Muscle of arm (tissue), 1 donor: ENCODE measurements at regions not wholly inside any gene's neighbourhood (a gene's known extent, or its start where the extent isn't known, plus 50 kb on each side); places are given as distances from the start of the nearest gene placed in this dataset.

Source experiments
- DNase-seq: peaks from one replicate; pipeline ENCODE4 v3.0.0-alpha.2; 2013

- DNase-seq, result no peak
Observed at GRCh38 chr2:54392555-54393324, 63.4 kb upstream of the SPTBN1 start.

- no peak for DNase-seq
Observed at GRCh38 chr2:54394392-54394791, 61.7 kb upstream of the SPTBN1 start.

DNA sequence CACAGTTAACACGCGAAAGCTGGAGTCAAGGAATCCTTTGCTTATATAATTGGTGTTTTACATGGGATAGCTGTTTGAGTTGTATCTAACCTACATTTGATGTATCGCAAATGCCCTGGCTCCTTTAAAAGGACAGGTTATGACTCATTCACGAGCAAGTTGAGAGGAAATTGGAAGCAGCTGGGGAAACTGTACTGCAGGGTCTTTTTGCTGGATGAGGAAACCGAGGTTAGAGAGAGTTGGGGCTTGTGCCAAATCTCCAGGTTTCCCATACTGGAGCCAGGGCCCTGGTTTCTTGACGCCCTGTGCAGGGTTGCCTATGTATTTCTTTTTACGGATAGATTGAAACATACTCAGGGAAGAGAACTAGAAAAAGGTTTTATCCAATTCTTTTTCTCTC is 60.0 kb upstream of the SPTBN1 start:
- no peak for DNase-seq

GRCh38 chr2:54396798-54397197 is 59.3 kb upstream of the SPTBN1 start:
- DNase-seq, result no peak

- no peak for DNase-seq
Observed at GRCh38 chr2:54397426-54397825, 58.7 kb upstream of the SPTBN1 start.

DNA sequence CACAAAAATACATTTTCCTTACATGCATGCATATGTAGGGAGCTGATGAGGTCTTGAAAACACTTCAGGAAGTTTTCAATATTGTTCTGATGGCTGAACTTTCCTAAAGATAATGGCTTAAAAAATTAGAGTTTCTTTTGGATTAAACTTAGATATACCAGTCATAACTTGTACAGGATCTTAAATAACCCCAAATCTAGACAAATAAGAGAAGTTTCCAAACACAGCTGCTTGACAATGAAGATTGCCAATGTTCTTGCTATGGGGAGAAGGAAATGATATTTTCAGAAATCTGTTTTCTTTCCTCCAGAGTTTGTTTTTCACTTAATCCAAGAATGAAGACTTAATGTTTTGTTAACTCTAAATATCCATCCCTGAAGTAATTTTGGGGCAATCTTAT is 54.6 kb upstream of the SPTBN1 start:
- DNase-seq, result no peak

GRCh38 chr2:54402350-54402749 is 53.8 kb upstream of the SPTBN1 start:
- DNase-seq, result no peak

DNA sequence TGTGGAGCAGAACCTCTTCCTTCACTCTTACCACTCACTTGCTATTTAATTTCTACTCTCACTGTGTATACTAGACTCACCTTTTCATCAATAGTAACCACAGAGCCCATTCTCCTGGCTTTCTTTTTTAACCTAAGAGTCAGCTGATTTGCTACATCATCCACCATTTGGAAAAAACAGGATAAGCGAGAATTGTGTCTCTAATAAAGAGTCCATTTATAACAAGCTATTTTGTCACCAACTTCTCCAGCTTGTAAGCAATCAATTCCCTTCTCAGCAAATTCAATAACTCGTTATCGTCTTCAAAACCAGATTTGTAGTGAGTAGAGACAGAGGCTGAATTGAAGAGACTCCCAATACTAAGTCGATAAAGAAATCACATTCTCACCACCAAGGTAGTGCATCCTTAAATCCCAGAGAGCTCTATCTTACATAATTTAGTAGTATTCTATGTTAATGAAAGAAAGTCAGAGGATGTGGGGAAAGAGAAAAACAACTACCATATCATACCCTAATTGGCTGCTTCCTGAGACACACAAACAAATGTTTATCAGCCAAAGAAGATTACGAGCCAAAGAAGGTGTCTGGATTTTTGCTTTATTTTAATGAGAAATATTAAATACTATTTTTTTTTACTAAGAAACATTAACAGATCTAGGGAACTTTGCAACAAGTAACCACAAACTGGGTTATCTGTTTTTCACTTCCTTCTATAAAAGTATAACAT is 52.5 kb upstream of the SPTBN1 start:
- DNase-seq, result no peak

DNA sequence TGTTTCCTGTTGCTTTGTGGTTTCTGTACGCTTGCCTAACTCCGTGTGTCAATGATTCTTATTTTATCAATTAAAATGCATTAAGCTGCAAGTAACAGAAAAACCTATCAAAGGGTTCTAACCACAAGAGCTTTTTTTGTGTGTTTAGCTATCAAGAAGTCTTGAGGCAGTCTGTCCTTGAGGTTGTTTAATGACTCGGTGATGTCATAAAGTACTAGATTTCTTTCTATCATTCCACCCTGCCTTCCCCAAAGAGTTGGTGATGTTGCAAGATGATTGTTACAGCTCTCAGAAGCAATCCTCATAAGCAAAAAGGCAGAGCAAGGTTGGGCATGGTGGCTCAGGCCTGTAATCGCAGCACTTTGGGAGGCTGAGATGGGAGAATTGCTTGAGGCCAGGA is 51.9 kb upstream of the SPTBN1 start:
- DNase-seq, result no peak

DNA sequence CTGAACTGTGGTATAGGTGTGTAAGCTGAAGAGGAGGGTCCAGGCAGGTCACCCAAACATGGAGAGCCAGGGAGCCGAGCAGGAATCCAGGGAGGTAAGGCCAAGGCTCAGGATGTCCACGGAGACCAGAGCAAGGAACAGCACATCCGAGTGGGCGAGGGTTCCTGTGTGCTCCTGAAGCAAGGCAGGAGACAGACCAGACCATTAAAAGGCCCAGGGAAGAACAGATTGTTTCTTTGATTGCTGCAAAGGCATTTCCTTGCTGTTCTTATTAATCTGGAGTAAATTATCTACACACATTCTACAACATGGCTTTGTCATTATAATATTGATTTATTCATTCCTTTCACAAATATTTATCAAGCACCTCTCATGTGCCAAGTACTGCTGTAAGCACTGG is 50.1 kb upstream of the SPTBN1 start:
- no peak for DNase-seq
